HG03354 (cell line): ENCODE measurements at regions not wholly inside any gene's neighbourhood (a gene's known extent, or its start where the extent isn't known, plus 50 kb on each side); places are given as distances from the start of the nearest gene placed in this dataset.

Experiments
- ATAC-seq: cut with Tn5 transposase; IDR thresholded peaks from one replicate; pipeline ENCODE4 v1.9.1; 2021; ENCODE audit warnings: mild to moderate bottlenecking; ENCODE audit not compliant: unreplicated experiment, poor library complexity, severe bottlenecking

- no peak for ATAC-seq
Observed at GRCh38 chr1:14236097-14236496, 362.4 kb upstream of the KAZN start.

DNA sequence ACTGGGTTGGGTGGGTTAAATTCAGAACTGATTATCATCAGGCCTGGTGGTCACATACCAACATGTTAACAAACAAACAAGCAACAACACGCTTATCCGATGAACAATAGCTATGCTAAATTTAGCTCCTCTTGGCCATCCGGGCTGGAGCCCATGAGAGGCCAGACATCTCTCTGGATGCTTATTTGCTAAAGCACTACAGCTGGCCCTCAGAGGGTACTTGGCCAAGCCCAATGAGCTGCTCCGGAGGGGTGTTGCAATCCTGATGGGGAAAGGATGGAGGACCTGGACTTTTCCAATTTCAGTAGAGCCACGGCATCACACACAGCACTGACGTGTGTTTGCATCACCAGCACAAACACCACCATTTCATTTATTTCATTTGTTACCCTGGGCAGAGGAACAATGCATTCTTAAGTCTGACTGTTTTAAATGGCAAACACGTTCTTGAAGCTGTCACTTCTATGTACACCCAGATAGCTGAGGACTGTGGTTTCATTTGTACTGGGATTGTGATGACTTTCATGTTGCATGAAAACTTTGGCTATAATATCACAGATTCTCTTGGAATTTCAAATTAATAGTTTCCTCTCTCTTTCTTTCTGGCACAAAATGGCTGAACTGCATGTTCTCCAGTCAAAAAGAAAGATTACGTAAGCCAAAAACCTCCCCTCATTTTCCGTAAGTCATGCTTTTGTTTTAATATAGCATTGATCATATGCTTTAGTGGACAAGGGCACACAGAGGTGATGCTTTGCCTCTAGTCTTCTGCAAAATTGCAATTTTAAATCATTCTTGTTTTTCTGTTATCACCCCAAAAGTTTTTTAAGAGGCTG is 359.8 kb upstream of the KAZN start:
- ATAC-seq, result no peak

DNA sequence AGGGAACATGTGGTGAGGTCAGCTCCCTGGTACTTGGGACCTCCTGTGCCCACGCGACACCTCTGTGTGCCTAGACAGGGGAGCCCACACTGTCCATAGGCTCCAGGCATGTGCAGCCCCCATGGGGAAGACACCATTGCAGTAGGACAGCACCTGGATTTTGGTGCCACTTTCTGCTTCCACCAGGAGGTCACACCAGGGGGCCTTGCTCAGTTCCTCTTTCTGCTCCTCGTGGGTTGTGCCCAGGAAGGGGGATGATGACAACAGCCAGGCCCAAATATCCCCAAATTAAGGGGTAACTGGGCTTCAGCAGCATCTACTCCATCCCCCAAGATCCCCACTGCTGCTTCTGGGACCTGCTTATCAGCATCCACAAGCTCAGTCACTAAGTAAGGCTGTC is 358.2 kb upstream of the KAZN start:
- no peak for ATAC-seq

GRCh38 chr1:14242123-14242522 is 356.4 kb upstream of the KAZN start:
- no peak for ATAC-seq

- no peak for ATAC-seq
Observed at GRCh38 chr1:14242870-14243269, 355.6 kb upstream of the KAZN start.

DNA sequence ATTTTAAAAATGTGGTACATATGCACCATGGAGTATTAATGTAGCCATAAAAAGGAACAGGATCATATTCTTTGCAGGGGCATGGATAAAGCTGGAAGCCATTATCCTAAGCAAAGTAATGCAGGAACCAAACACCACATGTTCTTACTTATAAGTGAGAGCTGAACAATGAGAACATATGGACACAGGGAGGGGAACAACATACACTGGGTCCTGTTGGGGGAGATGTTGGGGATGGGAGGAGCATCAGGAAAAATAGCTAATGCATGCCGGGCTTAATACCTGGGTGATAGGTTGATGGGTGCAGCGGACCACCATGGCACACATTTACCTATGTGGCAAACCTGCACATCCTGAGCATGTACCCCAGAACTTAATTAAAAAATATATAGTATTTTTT is 352.5 kb upstream of the KAZN start:
- ATAC-seq, result no peak

GRCh38 chr1:14246471-14246870 is 352.0 kb upstream of the KAZN start:
- ATAC-seq, result no peak

DNA sequence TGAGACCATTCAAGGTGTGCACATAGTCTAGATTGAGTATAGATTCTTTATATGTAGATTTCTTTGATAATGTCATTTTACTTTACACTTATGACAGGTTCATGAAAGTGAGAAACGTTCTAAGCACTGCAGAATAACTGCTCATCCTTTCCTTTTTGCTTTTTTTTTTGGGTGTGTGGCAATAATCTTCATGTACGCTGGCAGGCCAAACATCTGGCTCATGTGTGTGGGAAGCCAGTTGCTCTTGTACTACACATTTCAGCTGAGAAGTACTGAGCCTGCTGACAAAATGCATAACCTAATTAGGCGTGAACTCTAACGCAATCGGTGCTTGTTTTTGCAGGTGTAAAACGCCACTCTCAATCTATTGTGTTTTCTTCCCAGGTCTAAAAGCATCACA is 350.8 kb upstream of the KAZN start:
- ATAC-seq, result no peak

DNA sequence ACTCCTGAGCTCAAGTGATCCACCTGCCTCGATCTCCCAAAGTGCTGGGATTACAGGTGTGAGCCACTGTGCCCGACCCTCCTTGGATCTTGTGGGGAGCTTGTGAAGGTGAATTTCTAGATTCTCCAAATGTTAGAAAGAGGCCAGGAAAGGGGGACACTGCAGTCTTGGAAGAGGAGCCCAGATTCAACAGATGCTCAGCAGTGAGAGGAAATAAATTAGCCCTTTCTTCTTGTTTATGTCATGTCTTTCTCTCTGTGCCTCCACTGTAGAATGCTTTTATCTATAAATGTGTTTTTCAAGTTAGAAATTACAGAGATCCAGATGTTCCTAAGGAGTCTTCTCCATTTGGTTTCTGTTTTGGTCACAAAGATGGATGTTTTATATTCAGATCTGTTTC is 346.6 kb upstream of the KAZN start:
- ATAC-seq, result no peak

GRCh38 chr1:14253676-14254075 is 344.8 kb upstream of the KAZN start:
- no peak for ATAC-seq

DNA sequence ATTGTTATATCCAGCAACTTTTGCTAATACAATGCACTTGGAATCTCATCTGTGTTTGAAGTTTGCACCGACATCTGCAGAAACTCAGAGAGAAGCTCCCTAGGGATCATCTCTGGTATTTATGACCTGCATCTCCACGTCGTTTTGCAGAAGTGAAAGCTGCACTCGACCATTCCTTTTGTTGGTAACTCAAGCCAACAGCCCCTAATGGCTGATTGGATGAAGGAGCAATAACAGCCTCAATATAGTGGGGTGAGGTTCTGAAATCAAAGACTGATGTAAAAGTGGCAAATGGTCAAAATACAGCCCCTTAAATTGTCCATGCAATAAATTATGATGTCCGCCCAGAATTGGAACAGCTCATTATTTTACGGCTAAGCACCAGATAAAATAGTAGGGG is 344.2 kb upstream of the KAZN start:
- ATAC-seq, result no peak

DNA sequence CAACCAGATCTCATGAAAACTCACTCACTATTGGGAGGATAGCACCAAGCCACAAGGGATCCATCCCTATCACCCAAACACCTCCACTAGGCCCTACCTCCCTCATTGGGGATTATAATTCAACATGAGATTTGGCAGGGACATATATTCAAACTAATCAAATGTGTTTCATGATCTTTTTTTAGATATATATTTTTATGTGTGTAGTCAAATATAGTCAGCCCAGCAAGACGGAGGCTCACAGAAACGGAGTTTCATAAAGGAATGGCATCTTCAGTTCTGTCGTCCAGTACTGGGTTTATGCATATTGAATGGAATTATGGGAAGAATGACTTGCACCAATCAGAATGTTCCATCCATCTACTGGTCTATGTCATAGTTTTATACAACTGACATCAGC is 343.3 kb upstream of the KAZN start:
- ATAC-seq, result no peak

DNA sequence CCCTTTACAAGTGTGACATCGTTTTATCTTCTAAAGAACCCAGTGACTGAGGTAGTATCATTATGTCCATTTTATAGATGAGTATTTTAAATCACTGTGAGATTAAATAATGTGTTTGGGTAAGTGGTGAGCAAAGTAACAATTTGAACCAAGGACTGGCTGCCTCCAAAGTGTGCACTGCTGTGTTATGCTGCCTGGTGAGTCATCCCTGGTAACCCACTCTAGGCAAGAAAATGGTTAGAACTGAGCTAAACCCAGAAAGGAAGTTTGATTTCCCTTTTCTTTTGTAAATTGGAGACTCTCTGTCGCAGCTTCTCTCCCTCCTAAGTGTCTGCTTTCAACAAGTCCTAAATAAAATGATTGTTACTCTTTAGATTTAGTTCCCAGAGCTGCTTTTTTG is 342.8 kb upstream of the KAZN start:
- no peak for ATAC-seq

GRCh38 chr1:14259191-14259757 is 339.2 kb upstream of the KAZN start:
- ATAC-seq, result no peak

DNA sequence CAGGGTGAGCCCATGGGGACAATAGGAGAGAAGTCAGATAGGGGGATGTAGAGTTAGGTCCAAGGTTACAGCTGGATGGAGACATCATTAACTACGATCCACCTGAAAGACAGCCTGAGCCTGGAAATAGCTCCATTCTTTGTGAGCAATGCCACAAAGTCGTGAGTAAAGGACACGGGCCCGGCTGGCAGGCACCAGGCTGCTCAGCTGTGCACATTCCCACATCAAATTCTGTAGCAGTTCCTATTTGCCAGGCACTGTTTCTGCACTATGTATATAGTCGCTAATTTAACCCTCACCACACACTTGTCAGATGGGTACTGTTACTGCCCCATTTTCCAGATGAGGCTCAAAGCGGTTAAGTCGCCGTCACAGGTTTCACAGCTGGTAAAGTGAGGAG is 338.0 kb upstream of the KAZN start:
- ATAC-seq, result no peak

- ATAC-seq, result no peak
Observed at GRCh38 chr1:14261395-14261794, 337.1 kb upstream of the KAZN start.

DNA sequence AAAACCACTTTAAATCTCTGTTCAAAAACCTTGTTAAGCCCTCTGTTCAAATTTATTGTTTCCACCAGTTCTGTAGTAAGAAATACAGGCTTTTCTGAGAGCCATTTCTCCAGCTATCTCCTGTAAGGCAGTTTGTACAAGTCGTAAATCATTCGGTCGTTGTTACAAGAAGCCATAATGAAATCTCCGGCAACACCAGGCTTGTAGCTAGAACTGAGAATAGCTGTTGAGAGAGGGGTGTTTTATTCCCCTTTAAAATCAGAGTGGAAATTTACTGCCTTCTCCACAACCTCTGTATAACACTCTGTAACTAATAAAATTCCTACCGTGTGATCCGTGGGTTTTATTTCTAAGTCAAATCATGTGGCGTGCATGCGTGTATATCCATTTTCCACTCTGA is 335.8 kb upstream of the KAZN start:
- ATAC-seq, result no peak

GRCh38 chr1:14263225-14263624 is 335.3 kb upstream of the KAZN start:
- no peak for ATAC-seq

- ATAC-seq, result no peak
Observed at GRCh38 chr1:14263671-14264070, 334.8 kb upstream of the KAZN start.

DNA sequence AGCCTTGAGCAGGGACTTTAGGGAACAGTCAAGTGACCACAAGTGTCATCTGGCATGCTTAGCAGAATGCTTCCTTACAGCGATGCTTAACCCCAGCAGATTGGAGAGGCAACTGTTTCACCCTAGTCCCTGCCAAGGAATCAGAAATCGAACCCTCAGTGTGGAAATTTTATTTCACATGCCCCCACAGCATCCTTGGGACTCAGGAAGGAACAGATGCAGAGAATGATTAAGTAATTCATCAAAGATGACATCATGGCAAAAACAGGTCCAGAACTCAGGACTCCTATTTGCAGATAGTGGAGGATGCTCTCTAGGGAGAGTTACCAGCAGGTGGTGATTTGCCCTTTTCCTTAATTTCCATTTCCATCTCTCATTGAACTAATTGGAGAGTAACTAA is 333.0 kb upstream of the KAZN start:
- no peak for ATAC-seq

DNA sequence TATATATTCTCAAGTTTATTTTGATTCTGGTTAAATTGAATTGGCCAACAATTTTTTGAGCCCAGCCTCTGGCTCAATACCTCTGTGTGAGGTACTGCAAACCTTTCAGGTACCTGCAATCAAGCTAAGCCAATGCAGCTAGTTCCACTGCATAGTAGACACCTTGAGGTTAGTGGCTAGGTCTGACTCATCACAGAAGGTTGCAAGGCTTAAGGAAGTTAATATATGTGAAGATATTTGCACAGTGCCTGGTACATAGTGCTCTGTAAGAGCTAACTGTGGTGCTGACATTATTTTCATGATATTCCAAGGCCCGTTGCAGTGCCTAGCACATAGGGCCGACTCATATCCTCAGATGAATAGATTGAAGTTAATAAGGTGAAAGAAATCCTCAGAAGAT is 330.5 kb upstream of the KAZN start:
- ATAC-seq, result no peak

DNA sequence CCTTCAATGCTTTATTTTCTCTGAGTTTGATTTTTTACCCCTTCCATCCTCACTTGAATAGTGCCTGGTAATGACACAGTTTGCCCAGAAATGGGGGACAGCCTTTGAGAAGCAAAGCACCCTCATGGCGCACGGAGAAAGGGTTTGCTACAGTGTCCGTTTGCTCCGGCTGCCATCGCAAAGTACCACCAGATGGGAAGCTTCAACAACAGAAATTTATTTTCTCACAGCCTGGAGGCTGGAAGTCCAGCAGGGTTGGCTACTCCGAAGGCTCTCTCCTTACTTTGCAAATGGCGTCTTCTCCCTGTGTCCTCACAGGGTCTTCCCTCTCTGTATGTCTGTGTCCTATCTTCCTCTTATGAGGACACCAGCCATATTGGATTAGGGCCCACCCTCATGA is 327.7 kb upstream of the KAZN start:
- ATAC-seq, result no peak
